ENCODE measurements at regions not wholly inside any gene's neighbourhood (a gene's known extent, or its start where the extent isn't known, plus 50 kb on each side); places are given as distances from the start of the nearest gene placed in this dataset.

DNA sequence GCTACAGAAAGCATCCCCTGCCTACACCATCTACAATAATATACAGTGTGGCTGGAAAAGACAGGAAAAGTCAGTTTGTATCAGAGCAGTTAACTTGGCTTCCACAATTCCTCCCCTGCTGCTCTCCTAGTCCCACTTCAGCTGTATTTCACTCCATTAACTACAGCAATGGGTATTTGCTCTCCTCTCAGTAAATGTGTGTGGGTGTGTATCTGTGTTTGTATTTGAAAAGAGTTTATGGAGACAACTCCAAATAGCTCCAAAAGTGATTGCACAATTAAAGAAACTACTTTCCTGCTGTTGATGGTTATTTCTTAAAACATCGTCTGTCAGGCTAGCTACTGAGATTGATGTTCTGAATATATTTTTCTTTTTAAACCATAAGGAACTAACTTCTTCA, 333.7 kb upstream of the FIGN start:
- TF ChIP-seq CTCF (IDR thresholded peaks at IDR 0.05) (no peak), POLR2A (IDR thresholded peaks at IDR 0.05) (no peak)
- H3K4me3 ChIP-seq (ENCODE audit: low read depth, poor library complexity, severe bottlenecking) = no peak overlapping the region
- 35 to 65% methylated on average over 1 of the region's 1 CpG for WGBS, 2 donors
- DNase-seq (ENCODE audit: low spot score in 2 of 2) = no peak
- intact Hi-C loops (cut with DNase I; ENCODE audit: low total_unique reads) = loop anchor here (10.0 kb wide), 1 partner anchor 725 kb away; no protein-coding TSS in a partner anchor

DNA sequence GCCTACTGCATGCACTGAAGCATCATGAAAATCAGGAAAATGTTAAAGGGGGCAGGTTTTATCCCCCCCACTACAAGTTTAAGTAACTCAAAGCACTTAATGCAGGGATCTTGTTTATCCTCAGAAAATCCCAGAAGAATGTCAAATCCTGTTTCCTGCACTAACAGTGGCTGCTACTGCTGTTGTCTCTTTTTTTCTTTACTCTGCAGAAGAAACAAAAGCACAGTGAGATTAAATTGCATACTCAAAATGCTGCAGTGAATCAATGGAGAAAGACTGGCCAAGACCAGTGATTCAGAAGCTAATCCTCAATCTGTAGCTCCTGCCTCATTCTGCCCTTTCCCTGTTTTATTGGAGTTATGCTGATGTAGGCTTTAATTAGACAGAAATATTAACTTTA, 332.3 kb upstream of the FIGN start:
- intact Hi-C loops (cut with DNase I; ENCODE audit: low total_unique reads) = loop anchor here (10.0 kb wide), 1 partner anchor 723 kb away; no protein-coding TSS in a partner anchor
- no peak overlapping the region for H3K4me3 ChIP-seq (ENCODE audit: low read depth, poor library complexity, severe bottlenecking)
- DNase-seq (ENCODE audit: low spot score in 2 of 2) = no peak
- TF ChIP-seq CTCF (IDR thresholded peaks at IDR 0.05) = no peak
- TF ChIP-seq POLR2A (IDR thresholded peaks at IDR 0.05) = no peak

DNA sequence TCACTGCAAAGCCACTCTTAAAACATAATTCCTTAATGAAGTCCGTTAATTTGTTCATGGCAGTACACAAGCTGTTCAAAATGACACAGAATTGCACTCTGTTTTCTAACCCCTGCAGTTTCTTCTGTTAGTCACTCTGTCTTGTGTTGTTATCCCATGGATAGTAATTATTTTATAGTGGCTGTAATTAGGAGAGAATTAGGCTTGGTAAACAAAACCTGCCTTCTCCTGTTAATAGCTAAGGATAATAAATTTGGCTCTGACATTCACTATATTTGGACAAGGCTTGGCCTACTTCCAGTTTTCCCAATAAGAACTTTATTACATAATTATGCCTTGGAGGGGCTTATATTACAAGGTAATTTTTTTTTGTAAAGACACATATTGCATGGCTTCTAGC, 330.3 kb upstream of the FIGN start:
- DNase-seq (ENCODE audit: low spot score in 2 of 2) = no peak
- intact Hi-C loops (cut with DNase I; ENCODE audit: low total_unique reads) = loop anchor here (10.0 kb wide), 1 partner anchor 721 kb away; no protein-coding TSS in a partner anchor
- TF ChIP-seq POLR2A (IDR thresholded peaks at IDR 0.05) (no peak), CTCF (IDR thresholded peaks at IDR 0.05) (no peak)
- WGBS, 2 donors = 49 to 56% methylated on average over 1 of the region's 1 CpG
- H3K4me3 ChIP-seq (ENCODE audit: low read depth, poor library complexity, severe bottlenecking) = no peak overlapping the region

DNA sequence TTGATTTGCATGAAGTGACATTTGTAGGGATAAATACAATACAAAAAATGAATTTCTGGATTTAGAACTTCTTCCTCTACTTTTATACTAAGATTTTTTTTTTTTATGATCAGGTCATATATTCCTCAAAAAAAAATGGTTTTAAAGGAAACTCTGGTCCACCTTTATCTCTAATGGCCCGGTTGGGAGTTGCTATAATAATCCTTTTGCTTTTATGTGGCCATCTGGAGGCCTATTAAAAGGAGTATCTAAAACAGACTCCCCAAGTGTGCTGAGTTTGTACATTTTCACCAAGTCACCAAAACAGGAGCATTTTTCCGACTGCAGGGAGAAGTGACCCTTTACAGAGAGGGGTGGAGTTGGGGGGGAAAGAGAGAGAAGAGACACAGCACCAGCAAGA, 329.2 kb upstream of the FIGN start:
- no peak for DNase-seq (ENCODE audit: low spot score in 2 of 2)
- intact Hi-C loops (cut with DNase I; ENCODE audit: low total_unique reads) = loop anchor here (10.0 kb wide), 1 partner anchor 720 kb away; no protein-coding TSS in a partner anchor
- H3K4me3 ChIP-seq (ENCODE audit: low read depth, poor library complexity, severe bottlenecking) = no peak overlapping the region
- no peak for TF ChIP-seq CTCF (IDR thresholded peaks at IDR 0.05)
- 84 to 86% methylated on average over 2 of the region's 2 CpGs for WGBS, 2 donors

DNA sequence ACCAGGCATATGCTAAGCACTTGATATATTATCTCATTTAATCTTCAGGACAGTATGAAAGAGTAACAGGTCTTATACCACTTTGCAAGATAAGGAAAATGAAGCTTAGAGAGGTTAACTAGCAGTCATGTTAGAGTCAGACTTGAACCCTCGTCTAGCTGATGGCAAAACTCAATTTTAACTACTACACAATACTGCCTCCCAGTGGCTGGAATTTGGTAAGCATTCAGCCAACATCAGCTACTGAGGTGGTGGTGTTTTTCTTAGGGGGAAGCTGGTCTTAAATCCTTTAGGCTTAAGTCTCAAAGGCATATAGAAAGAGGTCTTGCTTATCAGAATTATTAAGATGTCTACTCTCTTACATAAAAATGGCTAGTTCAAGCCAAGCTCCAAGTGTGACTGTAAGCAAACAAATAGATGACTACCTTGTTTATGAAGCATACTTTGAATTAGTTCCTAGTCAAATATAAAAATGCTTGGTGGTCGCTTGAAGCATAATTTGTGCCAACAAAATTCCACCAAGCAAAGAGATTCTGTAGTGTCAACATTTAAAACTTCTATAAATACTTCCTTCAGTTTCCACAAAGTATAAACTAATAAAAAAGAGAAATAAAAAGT, 325.4 kb upstream of the FIGN start:
- 23 to 26% methylated on average over 2 of the region's 2 CpGs for WGBS, 2 donors
- DNase-seq (ENCODE audit: low spot score in 2 of 2) = no peak
- TF ChIP-seq POLR2A (IDR thresholded peaks at IDR 0.05) (no peak), CTCF (IDR thresholded peaks at IDR 0.05) (no peak)
- intact Hi-C loops (cut with DNase I; ENCODE audit: low total_unique reads) = loop anchor here (10.0 kb wide), 1 partner anchor 716 kb away; no protein-coding TSS in a partner anchor
- no peak overlapping the region for H3K4me3 ChIP-seq (ENCODE audit: low read depth, poor library complexity, severe bottlenecking)

DNA sequence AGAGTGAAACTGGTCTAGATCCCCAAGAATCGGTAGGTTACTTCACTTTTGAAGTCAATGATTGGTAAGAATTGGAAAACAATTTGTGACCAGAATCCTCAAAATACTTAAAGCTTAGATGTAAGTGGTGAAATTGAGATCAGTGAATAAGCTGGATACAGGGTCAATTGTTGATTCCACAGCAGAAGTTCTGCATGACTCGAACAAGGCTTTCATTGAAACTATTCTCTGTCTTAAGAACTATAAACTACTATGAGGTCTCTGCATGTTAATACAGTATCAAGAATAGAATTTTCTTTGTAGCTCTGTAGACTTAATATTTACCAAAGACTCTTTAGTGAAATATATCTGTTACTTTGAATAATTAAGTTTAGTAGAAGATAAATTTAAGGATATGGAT, 324.2 kb upstream of the FIGN start:
- intact Hi-C loops (cut with DNase I; ENCODE audit: low total_unique reads) = loop anchor here (10.0 kb wide), 1 partner anchor 715 kb away; no protein-coding TSS in a partner anchor
- WGBS, 2 donors = 80 to 81% methylated on average over 2 of the region's 2 CpGs

More for the DNA sequence above, 324.2 kb upstream of the FIGN start:
- TF ChIP-seq CTCF (IDR thresholded peaks at IDR 0.05) (no peak), POLR2A (IDR thresholded peaks at IDR 0.05) (no peak)
- no peak for DNase-seq (ENCODE audit: low spot score in 2 of 2)
- no peak overlapping the region for H3K4me3 ChIP-seq (ENCODE audit: low read depth, poor library complexity, severe bottlenecking)

Data from lower leg skin (tissue), 4 donors.